ENCODE measurements at regions not wholly inside any gene's neighbourhood (a gene's known extent, or its start where the extent isn't known, plus 50 kb on each side); places are given as distances from the start of the nearest gene placed in this dataset.

- DNase-seq (ENCODE audit: extremely low read depth, low read depth) = no peak
Observed at GRCh38 chr5:144960296-144960695, 789.6 kb downstream of the KCTD16 start.

GRCh38 chr5:144958002-144958401 is 787.3 kb downstream of the KCTD16 start:
- no peak for TF ChIP-seq CTCF (IDR thresholded peaks at IDR 0.05; ENCODE audit: low read depth, low read length)
- DNase-seq (ENCODE audit: extremely low read depth, low read depth) = no peak

More at GRCh38 chr5:144960296-144960695, 789.6 kb downstream of the KCTD16 start:
- TF ChIP-seq CTCF (IDR thresholded peaks at IDR 0.05; ENCODE audit: low read depth, low read length) = no peak

- DNase-seq (ENCODE audit: extremely low read depth, low read depth) = no peak
- TF ChIP-seq CTCF (IDR thresholded peaks at IDR 0.05; ENCODE audit: low read depth, low read length) = no peak
Observed at GRCh38 chr5:144950996-144951395, 780.3 kb downstream of the KCTD16 start.

DNA sequence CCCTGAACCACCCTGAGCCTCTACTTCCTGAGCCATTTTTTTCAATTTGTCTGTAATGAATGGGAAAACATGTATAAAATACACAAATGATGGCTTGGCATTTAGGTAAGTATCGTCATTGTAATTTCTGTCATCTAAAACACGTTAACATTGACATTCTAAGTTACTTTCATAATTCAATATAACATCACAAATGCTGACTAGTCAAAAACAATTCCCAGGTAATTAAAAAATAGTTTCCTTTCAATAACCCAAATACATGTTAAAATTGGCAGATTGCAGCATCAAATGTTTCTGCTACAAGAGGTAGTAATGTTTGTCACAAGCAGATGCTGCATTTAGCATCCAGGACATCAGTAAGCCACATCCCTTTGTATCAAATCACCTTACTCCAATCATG is 776.4 kb downstream of the KCTD16 start:
- no peak for DNase-seq (ENCODE audit: extremely low read depth, low read depth)
- TF ChIP-seq CTCF (IDR thresholded peaks at IDR 0.05; ENCODE audit: low read depth, low read length) = no peak

- DNase-seq (ENCODE audit: extremely low read depth, low read depth) = no peak
- TF ChIP-seq CTCF (IDR thresholded peaks at IDR 0.05; ENCODE audit: low read depth, low read length) = no peak
Observed at GRCh38 chr5:144945503-144945902, 774.8 kb downstream of the KCTD16 start.

GRCh38 chr5:144944936-144945335 is 774.3 kb downstream of the KCTD16 start:
- no peak for TF ChIP-seq CTCF (IDR thresholded peaks at IDR 0.05; ENCODE audit: low read depth, low read length)
- no peak for DNase-seq (ENCODE audit: extremely low read depth, low read depth)

- DNase-seq (ENCODE audit: extremely low read depth, low read depth) = no peak
- TF ChIP-seq CTCF (IDR thresholded peaks at IDR 0.05; ENCODE audit: low read depth, low read length) = no peak
Observed at GRCh38 chr5:144941004-144941403, 770.3 kb downstream of the KCTD16 start.

Data from AG09319 (cell line).